GM12892 (cell line): ENCODE measurements at regions not wholly inside any gene's neighbourhood (a gene's known extent, or its start where the extent isn't known, plus 50 kb on each side); places are given as distances from the start of the nearest gene placed in this dataset.
"Not testable (repeated sequence)": the region's sequence is repeated elsewhere in the genome, so short reads cannot be mapped to it uniquely, and the experiment has no call there.

Experiments used
- DNase-seq: peaks from one replicate; pipeline ENCODE4 v3.0.0; 2011; ENCODE audit not compliant: insufficient read length
- FAIRE-seq: peaks from 2 replicates; lab custom pipeline; 2011; peaks lifted over from hg19 to GRCh38; lab: Jason Lieb, UNC
- POLR2A ChIP-seq: IDR thresholded peaks from 2 replicates; pipeline ENCODE4 v1.6.1; 2011; ENCODE audit warnings: low read depth, low read length, control low read depth
- POLR2AphosphoS5 ChIP-seq: IDR thresholded peaks from 2 replicates; pipeline ENCODE4 v1.6.1; 2011; ENCODE audit warnings: low read depth, low read length, control low read depth
- TAF1 ChIP-seq: IDR thresholded peaks from 2 replicates; pipeline ENCODE4 v1.6.1; 2011; ENCODE audit warnings: low read depth, mild to moderate bottlenecking, control low read depth, low read length, borderline replicate concordance

- DNase-seq (no peak), FAIRE-seq (no peak)
- TF ChIP-seq TAF1: no peak
- no peak for TF ChIP-seq POLR2AphosphoS5
- no peak for TF ChIP-seq POLR2A
Observed at GRCh38 chr11:44468345-44468988, 97.0 kb upstream of the CD82 start.

GRCh38 chr11:44469412-44469811 is 96.1 kb upstream of the CD82 start:
- TF ChIP-seq POLR2AphosphoS5 (no peak), POLR2A (no peak), TAF1 (no peak)
- DNase-seq (no peak), FAIRE-seq (no peak)

- FAIRE-seq: no peak
- no peak for DNase-seq
- TF ChIP-seq POLR2A (no peak), TAF1 (no peak), POLR2AphosphoS5 (no peak)
Observed at GRCh38 chr11:44470854-44471253, 94.6 kb upstream of the CD82 start.

GRCh38 chr11:44471603-44472002 is 93.9 kb upstream of the CD82 start:
- TF ChIP-seq POLR2AphosphoS5: no peak
- no peak for TF ChIP-seq POLR2A
- TF ChIP-seq TAF1: no peak
- DNase-seq (no peak), FAIRE-seq (no peak)

GRCh38 chr11:44472916-44473315 is 92.5 kb upstream of the CD82 start:
- FAIRE-seq (no peak), DNase-seq (no peak)
- TF ChIP-seq POLR2AphosphoS5: no peak
- no peak for TF ChIP-seq POLR2A
- no peak for TF ChIP-seq TAF1

- DNase-seq (no peak), FAIRE-seq (no peak)
- TF ChIP-seq POLR2A (no peak), POLR2AphosphoS5 (no peak), TAF1 (no peak)
Observed at GRCh38 chr11:44474702-44475101, 90.8 kb upstream of the CD82 start.

GRCh38 chr11:44475114-44475686 is 90.3 kb upstream of the CD82 start:
- TF ChIP-seq POLR2AphosphoS5: no peak
- TF ChIP-seq POLR2A: no peak
- no peak for TF ChIP-seq TAF1
- DNase-seq (no peak), FAIRE-seq (no peak)

GRCh38 chr11:44482338-44482737 is 83.1 kb upstream of the CD82 start:
- FAIRE-seq, DNase-seq: not testable (repeated sequence)

GRCh38 chr11:44483919-44484610 is 81.4 kb upstream of the CD82 start:
- FAIRE-seq (no peak), DNase-seq (no peak)

GRCh38 chr11:44488165-44488965 is 77.1 kb upstream of the CD82 start:
- DNase-seq (no peak), FAIRE-seq (no peak)
- TF ChIP-seq POLR2AphosphoS5: no peak
- TF ChIP-seq POLR2A: no peak
- TF ChIP-seq TAF1: no peak

More at GRCh38 chr11:44483919-44484610, 81.4 kb upstream of the CD82 start:
- no peak for TF ChIP-seq POLR2A
- TF ChIP-seq POLR2AphosphoS5: no peak
- TF ChIP-seq TAF1: no peak

- FAIRE-seq (no peak), DNase-seq (no peak)
- TF ChIP-seq POLR2A (no peak), TAF1 (no peak), POLR2AphosphoS5 (no peak)
Observed at GRCh38 chr11:44493383-44493782, 72.1 kb upstream of the CD82 start.
